ENCODE measurements at regions not wholly inside any gene's neighbourhood (a gene's known extent, or its start where the extent isn't known, plus 50 kb on each side); places are given as distances from the start of the nearest gene placed in this dataset.
A peak's percentile ranks its signal among the peaks of the same experiment; 100 is the strongest.

- DNase-seq (ENCODE audit: low read depth), result no peak
Observed at GRCh38 chr6:40194447-40195170, 260.3 kb upstream of the MOCS1 start.

- DNase-seq (ENCODE audit: low read depth), result no peak
Observed at GRCh38 chr6:40192516-40192915, 258.3 kb upstream of the MOCS1 start.

GRCh38 chr6:40188931-40189330, 254.7 kb upstream of the MOCS1 start:
- no peak for DNase-seq (ENCODE audit: low read depth)

- DNase-seq (ENCODE audit: low read depth), result no peak
Observed at GRCh38 chr6:40187535-40188144, 253.4 kb upstream of the MOCS1 start.

- no peak for DNase-seq (ENCODE audit: low read depth)
Observed at GRCh38 chr6:40185486-40185885, 251.2 kb upstream of the MOCS1 start.

GRCh38 chr6:40183902-40184301, 249.6 kb upstream of the MOCS1 start:
- DNase-seq (ENCODE audit: low read depth), result no peak

- DNase-seq (ENCODE audit: low read depth), result no peak
Observed at GRCh38 chr6:40181367-40181766, 247.1 kb upstream of the MOCS1 start.

GRCh38 chr6:40180271-40180670, 246.0 kb upstream of the MOCS1 start:
- no peak for DNase-seq (ENCODE audit: low read depth)

GRCh38 chr6:40179496-40179895, 245.2 kb upstream of the MOCS1 start:
- no peak for DNase-seq (ENCODE audit: low read depth)

GRCh38 chr6:40177598-40177997, 243.3 kb upstream of the MOCS1 start:
- DNase-seq (ENCODE audit: low read depth), result no peak

- no peak for DNase-seq (ENCODE audit: low read depth)
Observed at GRCh38 chr6:40176152-40176551, 241.9 kb upstream of the MOCS1 start.

GRCh38 chr6:40172272-40172671, 238.0 kb upstream of the MOCS1 start:
- no peak for DNase-seq (ENCODE audit: low read depth)

- DNase-seq (ENCODE audit: low read depth), result peak; percentile 4
Observed at GRCh38 chr6:40171343-40171742, 237.1 kb upstream of the MOCS1 start.

GRCh38 chr6:40170856-40171255, 236.6 kb upstream of the MOCS1 start:
- no peak for DNase-seq (ENCODE audit: low read depth)

GRCh38 chr6:40169878-40170277, 235.6 kb upstream of the MOCS1 start:
- DNase-seq (ENCODE audit: low read depth), result no peak

- no peak for DNase-seq (ENCODE audit: low read depth)
Observed at GRCh38 chr6:40166963-40167362, 232.7 kb upstream of the MOCS1 start.

- no peak for DNase-seq (ENCODE audit: low read depth)
Observed at GRCh38 chr6:40165036-40165709, 230.9 kb upstream of the MOCS1 start.

- DNase-seq (ENCODE audit: low read depth), result no peak
Observed at GRCh38 chr6:40164345-40164755, 230.1 kb upstream of the MOCS1 start.

GRCh38 chr6:40163924-40164323, 229.7 kb upstream of the MOCS1 start:
- DNase-seq (ENCODE audit: low read depth), result no peak

- DNase-seq (ENCODE audit: low read depth), result no peak
Observed at GRCh38 chr6:40162074-40162473, 227.8 kb upstream of the MOCS1 start.

GRCh38 chr6:40160826-40161225, 226.6 kb upstream of the MOCS1 start:
- peak; percentile 30 for DNase-seq (ENCODE audit: low read depth)

- DNase-seq (ENCODE audit: low read depth), result no peak
Observed at GRCh38 chr6:40159865-40160264, 225.6 kb upstream of the MOCS1 start.

Data from renal cortical epithelial cell (primary cell).